GM11168 (cell line): ENCODE measurements at regions not wholly inside any gene's neighbourhood (a gene's known extent, or its start where the extent isn't known, plus 50 kb on each side); places are given as distances from the start of the nearest gene placed in this dataset.
"Not testable (repeated sequence)": the region's sequence is repeated elsewhere in the genome, so short reads cannot be mapped to it uniquely, and the experiment has no call there.

Source experiments
- in situ Hi-C: fragments of 300-500 bp; cut with MboI; formaldehyde crosslinking; loops from one replicate; pipeline ENCODE4 v1.12.0; 2022; ENCODE audit warnings: low sequenced_read_pairs; ENCODE audit not compliant: unreplicated experiment

GRCh38 chr4:8724436-8725070 is 132.0 kb downstream of the CPZ start:
- in situ Hi-C loops = no loop called here

DNA sequence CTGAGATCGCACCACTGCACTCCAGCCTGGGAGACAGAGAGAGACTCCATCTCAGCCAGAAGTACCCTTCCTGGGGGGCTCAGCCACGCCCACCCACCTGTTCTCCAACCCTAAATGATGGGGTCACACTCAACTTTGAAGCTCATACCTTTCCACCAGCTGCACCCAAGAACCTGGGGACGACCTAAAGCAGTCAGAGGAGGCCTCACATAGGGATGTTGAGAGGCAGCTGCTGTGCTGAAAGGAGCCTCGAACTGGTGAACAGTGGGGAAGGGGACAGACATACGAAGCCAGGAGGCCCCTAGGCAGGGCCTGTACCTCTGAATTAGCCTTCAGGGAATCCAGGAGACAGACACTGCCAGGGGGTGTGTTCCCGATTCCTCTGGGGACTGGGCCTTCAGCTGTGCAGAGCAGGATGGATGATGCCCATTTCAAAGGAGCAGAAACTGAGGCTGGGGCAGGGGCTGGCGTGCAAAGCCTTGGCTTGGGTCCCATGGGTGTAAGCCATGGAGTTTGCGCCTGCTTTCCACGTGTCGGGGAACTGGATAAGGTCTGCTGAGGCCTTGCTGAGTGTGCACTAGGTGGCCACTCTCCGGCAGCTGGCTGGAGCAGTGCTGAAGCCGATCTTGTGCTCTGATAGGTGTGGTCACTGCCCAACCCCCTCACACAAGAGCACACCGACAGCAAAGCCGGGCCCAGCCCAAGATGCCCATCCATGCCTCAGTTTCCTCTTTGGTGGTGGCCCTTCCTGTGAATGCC is 130.8 kb downstream of the CPZ start:
- in situ Hi-C loops = no loop called here

DNA sequence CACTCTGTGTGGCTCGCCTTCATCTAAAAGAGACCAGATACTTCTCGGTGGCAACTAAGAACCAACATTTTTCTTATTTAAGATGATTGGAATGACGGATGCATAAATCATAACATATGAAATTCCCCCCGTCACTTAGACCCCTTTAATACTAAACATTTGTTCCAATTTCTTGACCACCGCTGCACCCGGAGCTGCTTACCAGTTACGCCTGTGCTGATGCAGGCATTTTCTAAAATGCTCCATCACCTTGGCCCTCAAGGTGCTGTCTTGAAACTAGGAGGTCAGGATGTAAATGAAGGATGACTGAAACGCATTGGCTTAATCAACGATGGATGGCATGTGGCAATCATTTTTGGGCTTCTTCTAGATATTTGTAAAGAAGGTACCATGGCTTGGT is 130.0 kb downstream of the CPZ start:
- in situ Hi-C loops = no loop called here

- in situ Hi-C loops = no loop called here
Measured at GRCh38 chr4:8721621-8722020, 129.1 kb downstream of the CPZ start.

GRCh38 chr4:8719421-8719820 is 126.9 kb downstream of the CPZ start:
- in situ Hi-C loops = no loop called here

- in situ Hi-C loops = not testable (repeated sequence)
Measured at GRCh38 chr4:8717470-8717869, 124.9 kb downstream of the CPZ start.

GRCh38 chr4:8710946-8711345 is 118.4 kb downstream of the CPZ start:
- in situ Hi-C loops = no loop called here

DNA sequence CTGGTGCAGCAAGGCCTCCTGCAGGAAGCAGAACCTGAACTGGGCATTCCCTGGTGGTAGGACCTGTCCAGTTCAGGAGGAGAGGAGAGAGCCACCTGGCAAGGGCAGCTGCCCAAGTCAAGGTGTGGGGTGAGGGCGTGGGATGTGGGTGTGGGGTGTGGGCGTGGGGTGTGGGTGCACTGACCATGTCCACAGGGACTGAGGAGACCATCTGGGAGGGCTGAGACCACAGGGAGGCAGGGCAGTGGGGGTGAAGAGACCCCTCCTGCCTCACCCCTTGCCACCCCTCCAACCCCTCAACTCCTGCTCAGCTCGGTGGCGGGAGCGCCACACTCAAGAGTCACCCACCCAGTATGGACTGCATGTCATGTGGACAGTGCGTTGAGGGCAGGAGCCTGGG is 117.9 kb downstream of the CPZ start:
- in situ Hi-C loops = no loop called here

DNA sequence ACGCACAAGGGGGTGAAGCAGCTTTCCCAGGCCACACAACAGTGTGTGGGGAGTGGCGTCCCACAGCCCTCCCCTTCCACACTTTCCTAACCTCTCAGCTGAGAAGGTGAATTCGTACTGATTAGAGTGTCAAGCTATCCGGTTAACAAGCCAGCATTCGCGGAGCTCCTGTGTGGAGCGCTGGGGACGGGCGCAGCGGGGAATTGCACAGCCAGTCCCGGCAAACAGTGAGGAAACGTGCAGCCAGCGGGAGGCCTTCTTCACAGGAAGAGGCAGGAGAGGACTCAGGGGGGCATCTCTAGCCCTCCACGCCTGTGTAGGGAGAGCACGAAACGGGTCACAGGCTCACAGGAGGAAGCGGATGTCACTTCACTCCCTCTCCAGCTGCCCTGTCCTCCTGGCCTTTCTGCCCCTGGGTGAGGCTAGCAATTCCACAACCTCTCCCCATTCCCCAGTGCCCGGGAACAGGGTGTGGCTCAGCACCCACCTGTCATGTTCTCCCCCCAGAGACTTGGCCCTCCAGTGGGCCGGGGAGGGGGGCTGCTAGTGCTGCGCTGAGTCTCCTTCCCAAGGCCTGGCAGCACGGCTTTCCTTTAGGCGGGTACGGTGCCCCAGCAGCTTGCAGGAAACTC is 117.3 kb downstream of the CPZ start:
- in situ Hi-C loops = no loop called here

- in situ Hi-C loops = no loop called here
Measured at GRCh38 chr4:8709050-8709728, 116.6 kb downstream of the CPZ start.

DNA sequence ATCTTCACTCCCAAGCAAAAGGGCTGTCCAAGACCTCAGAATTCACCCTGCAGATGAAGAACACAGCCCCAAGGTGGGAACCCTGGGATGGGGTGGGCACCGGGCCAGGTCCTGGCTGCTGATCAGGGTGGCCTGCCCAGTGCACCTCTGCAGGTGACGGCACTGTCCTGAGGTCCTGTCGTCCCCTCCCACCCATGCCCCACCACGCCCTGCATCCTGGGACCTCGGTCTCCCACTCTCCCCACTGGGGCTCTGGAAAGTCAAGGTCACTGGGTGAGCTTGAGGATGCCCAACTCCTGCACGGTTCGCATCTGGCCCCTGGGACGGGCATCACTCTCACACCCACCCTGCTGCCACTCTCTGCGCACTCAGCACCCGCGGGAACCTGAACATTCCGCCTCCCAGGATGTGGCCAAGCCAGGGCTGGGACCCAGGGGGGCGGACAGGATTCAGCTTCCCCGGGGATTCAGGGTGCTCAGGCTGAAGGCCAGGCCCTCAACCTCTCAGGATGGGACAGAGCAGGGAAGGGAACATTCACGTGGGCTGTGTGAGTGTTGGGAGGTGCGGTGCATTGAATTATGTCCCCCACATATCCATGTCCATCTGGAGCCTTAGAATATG is 115.9 kb downstream of the CPZ start:
- in situ Hi-C loops = no loop called here

DNA sequence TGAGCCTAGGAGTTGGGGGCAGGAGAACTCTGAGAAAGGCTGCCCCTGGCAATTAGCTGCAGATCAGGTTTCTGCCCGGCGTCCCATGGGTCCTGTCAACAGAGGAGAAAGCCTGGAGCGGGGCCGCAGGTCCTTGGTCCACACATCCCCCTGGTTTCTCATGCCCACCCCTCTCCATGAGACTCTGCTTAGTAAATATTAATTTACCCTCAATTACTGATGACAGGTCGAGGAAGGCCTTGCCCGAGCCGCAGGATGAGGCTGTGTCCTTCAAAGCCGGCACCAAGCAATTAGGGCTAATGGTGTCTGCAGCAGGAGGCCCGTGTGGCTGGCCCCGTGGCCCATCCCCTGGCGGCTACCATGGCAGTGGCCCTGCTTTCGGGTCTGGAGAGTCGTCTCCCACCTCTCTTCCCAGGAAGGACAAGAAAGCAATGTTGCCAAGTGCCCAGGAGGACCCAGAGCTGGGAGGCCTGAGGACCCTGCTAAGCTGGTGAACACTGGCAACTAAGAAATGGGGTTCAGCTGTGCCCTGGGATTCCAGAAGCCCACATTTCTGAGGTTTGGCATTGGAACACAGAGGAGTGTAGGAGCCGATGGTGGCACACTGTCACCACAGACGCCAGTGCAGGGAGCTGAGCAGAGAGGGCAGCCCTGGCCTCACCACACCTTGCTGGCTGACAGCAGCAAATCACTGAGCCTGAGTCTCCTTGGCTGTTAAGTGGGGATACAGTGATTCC is 114.6 kb downstream of the CPZ start:
- in situ Hi-C loops = no loop called here

- in situ Hi-C loops = no loop called here
Measured at GRCh38 chr4:8706216-8707044, 113.9 kb downstream of the CPZ start.

DNA sequence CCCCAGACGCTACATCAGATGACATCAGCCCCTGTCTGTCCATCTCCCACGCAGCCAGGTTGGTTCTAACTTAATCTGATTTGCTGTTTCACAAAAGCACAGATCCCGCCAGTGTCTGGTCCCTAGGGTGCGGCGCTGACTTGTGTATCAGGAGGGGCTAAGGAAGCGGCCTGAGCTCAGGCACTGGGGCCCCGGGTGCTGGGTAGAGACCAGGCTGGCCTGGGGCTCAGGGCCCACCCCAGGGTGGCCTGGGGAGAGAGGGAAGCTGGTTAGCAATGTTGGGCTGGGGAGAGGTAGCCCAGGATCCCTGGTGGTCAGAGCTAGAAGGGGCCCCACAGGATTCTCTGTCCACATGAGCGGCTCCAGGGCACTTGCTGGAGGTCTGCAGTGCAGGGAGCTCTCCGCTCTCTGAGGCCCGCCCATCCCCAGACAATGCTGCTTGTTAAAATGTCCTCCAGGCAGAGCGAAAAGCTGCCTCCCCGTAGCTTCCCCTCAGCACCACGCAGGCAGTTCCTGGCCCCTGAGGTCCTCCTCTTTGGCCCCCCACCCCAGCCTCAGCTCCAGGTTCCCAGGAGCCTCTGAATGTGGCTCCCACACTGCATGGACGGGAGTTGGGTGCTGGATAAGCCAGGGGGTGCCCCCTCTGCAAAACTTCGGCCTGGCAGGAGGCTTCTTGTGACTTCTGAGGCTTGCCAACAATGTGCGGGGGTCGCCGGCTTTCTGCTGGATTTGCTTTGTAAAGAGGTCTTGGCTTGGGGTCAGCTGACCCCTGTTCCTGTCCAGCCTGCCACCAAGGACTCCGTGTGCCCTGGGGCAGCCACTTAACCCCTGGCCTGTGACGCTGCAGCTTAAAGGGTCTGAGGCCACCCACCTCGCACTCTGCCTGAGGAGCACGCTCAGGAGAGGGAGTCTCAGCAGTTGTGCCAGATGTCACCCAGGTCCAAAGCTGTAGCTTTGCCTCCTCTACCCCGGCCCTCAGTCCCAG is 112.9 kb downstream of the CPZ start:
- in situ Hi-C loops = no loop called here

- in situ Hi-C loops = no loop called here
Measured at GRCh38 chr4:8704632-8705031, 112.1 kb downstream of the CPZ start.

GRCh38 chr4:8703857-8704495 is 111.4 kb downstream of the CPZ start:
- in situ Hi-C loops = no loop called here

DNA sequence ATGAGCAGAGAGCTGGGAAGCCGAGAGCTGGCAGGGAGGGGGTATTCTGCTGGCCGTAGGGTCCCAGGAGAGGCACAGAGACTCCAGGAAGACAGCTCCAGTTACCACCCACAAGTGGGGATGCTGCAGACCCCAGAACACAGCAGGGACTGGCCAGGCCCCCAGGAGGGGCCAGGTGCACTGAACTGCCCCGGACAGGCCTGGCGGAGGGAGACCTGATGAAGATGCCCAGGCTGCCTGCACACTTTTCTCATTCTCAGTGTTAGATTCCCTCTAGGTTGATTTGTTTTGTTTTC is 110.8 kb downstream of the CPZ start:
- in situ Hi-C loops = no loop called here
